Suppressor macrophage treated with lipopolysaccharide for 1 hour (primary cell): ENCODE measurements at regions not wholly inside any gene's neighbourhood (a gene's known extent, or its start where the extent isn't known, plus 50 kb on each side); places are given as distances from the start of the nearest gene placed in this dataset.
"Not testable (repeated sequence)": the region's sequence is repeated elsewhere in the genome, so short reads cannot be mapped to it uniquely, and the experiment has no call there.

Source experiments
- DNase-seq, 3 donors: peaks; one replicate each; pipeline ENCODE4 v3.0.0-alpha.2; 2020 to 2022

GRCh38 chr18:9021458-9021857 is 81.0 kb upstream of the NDUFV2 start:
- no peak for DNase-seq

DNA sequence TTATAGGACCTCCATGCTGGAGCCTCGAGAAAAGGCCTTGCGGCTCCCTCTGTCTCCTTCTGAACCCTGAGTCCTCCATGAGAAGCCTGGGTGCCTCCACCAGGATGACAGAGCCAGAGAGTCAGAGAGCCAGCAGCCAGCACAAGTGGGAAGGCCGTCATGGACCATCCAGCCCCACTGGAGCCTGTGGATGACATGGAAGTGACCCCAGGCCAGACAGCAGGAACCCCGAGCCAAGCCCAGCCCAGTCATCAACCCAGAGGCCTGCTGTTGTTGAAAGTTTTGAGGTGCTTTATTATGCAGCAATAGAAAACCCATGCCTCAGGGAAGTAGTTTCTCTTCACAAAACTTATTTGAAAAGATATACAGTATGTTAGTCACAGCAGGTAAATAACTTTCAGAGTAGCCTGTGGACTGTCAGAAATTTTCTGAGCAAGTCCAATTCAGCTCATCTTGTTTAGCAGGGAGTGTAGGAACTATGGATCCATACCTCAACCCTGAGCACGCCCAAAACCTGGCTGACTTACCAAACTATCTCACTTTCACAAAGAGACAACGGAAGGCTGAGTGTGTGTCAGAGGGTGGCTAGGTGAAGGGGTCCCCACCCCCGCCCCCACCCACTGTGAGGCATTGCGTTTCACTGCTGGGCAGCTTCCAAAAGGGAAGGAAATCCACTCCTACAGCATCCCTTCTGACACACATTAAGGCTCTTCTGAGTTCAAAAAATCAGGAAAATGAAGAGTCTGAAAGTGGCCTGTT is 79.9 kb upstream of the NDUFV2 start:
- peak; percentile 51 to 58 (median 52) for DNase-seq

- DNase-seq, result not testable (repeated sequence)
Measured at GRCh38 chr18:9024031-9024646, 78.4 kb upstream of the NDUFV2 start.

GRCh38 chr18:9025091-9025838 is 77.2 kb upstream of the NDUFV2 start:
- no peak for DNase-seq

DNA sequence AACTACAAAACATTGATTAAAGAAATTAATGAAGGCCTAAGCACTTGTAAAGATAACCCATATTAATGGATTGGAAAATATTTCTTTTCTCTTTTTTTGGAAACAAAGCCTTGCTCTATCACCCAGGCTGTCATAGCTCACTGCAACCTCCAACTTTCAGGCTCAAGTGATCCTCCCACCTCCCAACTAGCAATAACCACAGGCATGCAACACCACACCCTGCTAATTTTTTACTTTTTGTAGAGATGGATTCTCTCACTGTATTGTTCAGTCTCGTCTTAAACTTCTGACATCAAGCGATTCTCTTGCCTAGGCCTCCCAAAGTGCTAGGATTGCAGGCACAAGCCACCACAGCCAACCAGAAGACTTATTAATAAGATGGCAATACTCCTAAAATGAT is 73.4 kb upstream of the NDUFV2 start:
- no peak for DNase-seq

GRCh38 chr18:9032519-9032918 is 70.0 kb upstream of the NDUFV2 start:
- no peak for DNase-seq

GRCh38 chr18:9038277-9038871 is 64.1 kb upstream of the NDUFV2 start:
- DNase-seq, result no peak

GRCh38 chr18:9039441-9040071 is 62.9 kb upstream of the NDUFV2 start:
- no peak for DNase-seq

DNA sequence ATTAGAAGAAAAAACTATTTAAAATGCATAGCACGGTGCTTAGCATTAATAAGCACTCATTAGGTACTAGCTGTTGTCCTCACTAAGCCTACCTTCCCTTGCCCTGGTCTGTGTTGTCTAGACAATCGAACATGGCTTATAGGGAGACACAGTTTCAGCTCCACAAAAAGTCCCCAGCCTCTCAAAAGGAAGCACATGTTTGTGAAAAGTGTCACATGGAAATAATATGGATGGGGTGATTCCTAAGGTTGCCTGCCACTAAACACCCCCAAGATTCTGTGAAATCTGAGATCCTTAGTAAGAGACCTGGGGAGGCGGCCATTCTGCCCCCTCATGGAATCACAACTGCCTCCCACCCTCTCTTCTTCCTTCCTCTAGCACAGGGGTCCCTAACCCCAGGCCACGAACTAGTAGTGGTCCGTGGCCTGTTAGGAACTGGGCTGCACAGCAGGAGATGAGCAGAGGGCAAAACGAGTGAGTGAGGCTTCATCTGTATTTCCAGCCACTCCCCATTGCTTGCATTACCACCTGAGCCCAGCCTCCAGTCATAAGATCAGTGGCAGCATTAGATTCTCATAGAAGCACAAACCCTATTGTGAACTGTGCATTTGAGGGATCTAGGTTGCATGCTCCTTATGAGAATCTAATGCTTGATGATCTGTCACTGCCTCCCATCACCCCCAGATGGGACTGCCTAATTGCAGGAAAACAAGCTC is 59.6 kb upstream of the NDUFV2 start:
- no peak for DNase-seq

GRCh38 chr18:9043581-9043980 is 58.9 kb upstream of the NDUFV2 start:
- DNase-seq, result no peak

DNA sequence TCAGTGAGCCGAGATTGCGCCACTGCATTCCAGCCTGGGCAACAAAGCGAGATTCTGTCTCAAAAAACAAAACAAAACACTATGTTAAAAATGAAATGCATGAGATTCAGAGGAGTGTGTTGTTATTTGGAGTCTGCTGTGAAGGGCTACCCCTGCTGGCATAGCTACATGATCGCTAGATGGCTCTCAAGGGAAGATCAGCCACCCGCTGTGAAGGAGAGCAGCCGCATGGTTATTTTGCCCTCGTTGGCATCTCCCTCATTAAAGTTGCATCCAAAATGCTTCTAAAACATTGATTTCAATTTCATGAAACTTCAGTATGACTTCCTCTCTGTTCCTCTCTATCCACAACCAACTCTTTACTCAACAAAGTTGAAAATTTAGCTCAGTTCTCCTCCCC is 54.8 kb upstream of the NDUFV2 start:
- no peak for DNase-seq

DNA sequence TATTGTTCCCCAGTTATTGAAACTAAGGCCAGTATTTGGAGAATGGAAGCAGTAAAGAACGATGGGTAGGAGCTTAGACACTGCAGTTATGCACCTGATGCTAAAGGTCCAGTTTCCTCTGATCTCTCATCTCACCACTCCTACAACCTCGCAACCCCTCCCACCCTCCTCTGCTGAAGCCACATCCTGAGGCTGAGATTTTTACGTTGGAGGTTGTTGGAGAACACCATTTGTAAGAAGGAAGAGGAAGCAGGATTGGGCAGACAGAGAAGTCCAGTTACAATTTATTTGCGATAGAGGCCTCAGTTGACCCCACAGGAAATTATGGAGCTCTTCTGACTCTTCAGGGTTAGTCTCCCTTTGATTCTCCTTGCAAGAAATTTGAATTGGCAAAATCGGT is 54.3 kb upstream of the NDUFV2 start:
- DNase-seq, result peak in 2 of 3 donors; percentile 25 to 28

GRCh38 chr18:9048808-9049494 is 53.5 kb upstream of the NDUFV2 start:
- DNase-seq, result peak; percentile 52 to 78 (median 76)

DNA sequence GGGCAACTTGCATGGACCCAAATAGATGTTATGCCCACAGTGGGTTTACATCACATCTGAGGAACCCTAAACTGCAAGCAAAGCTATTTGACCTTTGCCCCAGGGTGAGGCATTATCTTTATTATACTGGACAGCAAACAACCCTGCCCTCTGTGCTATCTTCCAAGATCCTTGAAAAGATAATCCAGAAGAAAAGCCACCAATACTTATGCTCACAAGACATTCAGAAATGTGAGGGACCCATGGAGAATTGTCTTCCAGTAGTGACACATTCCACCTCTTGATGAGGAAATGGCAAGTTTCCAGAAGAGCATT is 53.0 kb upstream of the NDUFV2 start:
- DNase-seq, result no peak

- DNase-seq, result not testable (repeated sequence)
Measured at GRCh38 chr18:9050628-9051284, 51.7 kb upstream of the NDUFV2 start.
